GM18507 (cell line): ENCODE measurements at regions not wholly inside any gene's neighbourhood (a gene's known extent, or its start where the extent isn't known, plus 50 kb on each side); places are given as distances from the start of the nearest gene placed in this dataset.

Source experiments
- DNase-seq: peaks from one replicate; pipeline ENCODE4 v3.0.0; 2011; ENCODE audit warnings: low read depth; ENCODE audit not compliant: insufficient read length; ENCODE audit errors: extremely low spot score
- FAIRE-seq: peaks from 2 replicates; lab custom pipeline; 2011; peaks lifted over from hg19 to GRCh38; lab: Jason Lieb, UNC

- no peak for DNase-seq
- no peak for FAIRE-seq
These were observed 168.9 kb downstream of the LMO4 start for GRCh38 chr1:87497380-87498203.

- DNase-seq, result no peak
- FAIRE-seq, result no peak
These were observed 173.1 kb downstream of the LMO4 start for GRCh38 chr1:87501738-87502137.

GRCh38 chr1:87505391-87505983 is 176.8 kb downstream of the LMO4 start:
- FAIRE-seq (no peak), DNase-seq (no peak)

GRCh38 chr1:87506147-87506546 is 177.5 kb downstream of the LMO4 start:
- no peak for FAIRE-seq
- DNase-seq, result no peak

GRCh38 chr1:87508247-87508787 is 179.6 kb downstream of the LMO4 start:
- FAIRE-seq (no peak), DNase-seq (no peak)

- FAIRE-seq (no peak), DNase-seq (no peak)
These were observed 181.9 kb downstream of the LMO4 start for GRCh38 chr1:87510540-87510939.

GRCh38 chr1:87511449-87511848 is 182.8 kb downstream of the LMO4 start:
- FAIRE-seq (no peak), DNase-seq (no peak)

GRCh38 chr1:87512431-87512830 is 183.8 kb downstream of the LMO4 start:
- FAIRE-seq (no peak), DNase-seq (no peak)

- DNase-seq, result no peak
- FAIRE-seq, result no peak
These were observed 184.6 kb downstream of the LMO4 start for GRCh38 chr1:87513255-87513654.

- DNase-seq (no peak), FAIRE-seq (no peak)
These were observed 185.4 kb downstream of the LMO4 start for GRCh38 chr1:87513966-87514660.

- DNase-seq (no peak), FAIRE-seq (no peak)
These were observed 187.1 kb downstream of the LMO4 start for GRCh38 chr1:87515781-87516180.

GRCh38 chr1:87518794-87519193 is 190.1 kb downstream of the LMO4 start:
- no peak for DNase-seq
- no peak for FAIRE-seq

GRCh38 chr1:87521452-87521851 is 192.8 kb downstream of the LMO4 start:
- DNase-seq (no peak), FAIRE-seq (no peak)

- FAIRE-seq (no peak), DNase-seq (no peak)
These were observed 194.8 kb downstream of the LMO4 start for GRCh38 chr1:87523466-87523865.

- no peak for FAIRE-seq
- no peak for DNase-seq
These were observed 195.5 kb downstream of the LMO4 start for GRCh38 chr1:87524021-87524754.

GRCh38 chr1:87528754-87529517 is 200.3 kb downstream of the LMO4 start:
- FAIRE-seq, result no peak

GRCh38 chr1:87530042-87530807 is 201.5 kb downstream of the LMO4 start:
- DNase-seq (no peak), FAIRE-seq (no peak)

More at GRCh38 chr1:87528754-87529517, 200.3 kb downstream of the LMO4 start:
- no peak for DNase-seq

GRCh38 chr1:87535551-87535950 is 206.9 kb downstream of the LMO4 start:
- DNase-seq (no peak), FAIRE-seq (no peak)
